ENCODE measurements at regions not wholly inside any gene's neighbourhood (a gene's known extent, or its start where the extent isn't known, plus 50 kb on each side); places are given as distances from the start of the nearest gene placed in this dataset.
"Not testable (repeated sequence)": the region's sequence is repeated elsewhere in the genome, so short reads cannot be mapped to it uniquely, and the experiment has no call there.

DNA sequence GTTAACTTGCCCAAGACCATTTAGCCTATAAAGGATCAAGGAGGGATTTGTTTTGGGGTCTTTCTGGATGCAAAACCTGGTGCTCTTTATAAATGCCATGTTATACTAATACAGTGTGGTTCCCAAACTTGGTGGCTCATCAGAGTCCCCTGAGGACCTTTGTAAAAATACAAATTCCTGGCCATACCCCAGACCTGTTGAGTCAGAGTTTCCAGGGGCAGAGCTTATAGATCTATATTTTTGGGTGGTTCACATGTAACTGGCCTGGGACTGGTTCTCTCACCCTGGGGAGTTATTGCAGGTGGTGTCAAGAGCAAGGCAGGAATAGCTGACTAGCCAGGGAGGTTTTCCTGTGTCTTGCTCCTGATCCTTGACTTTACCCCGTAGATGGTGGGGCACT, 136.9 kb upstream of the HNRNPU start:
- Histone ChIP-seq H3K4me3 (ENCODE audit: low read depth, low read length) (no peak overlapping the region), H3K4me1 (no peaks in the 10 kb centered on the region), H3K9me3 (no peaks in the 10 kb centered on the region), H3K36me3 (ENCODE audit: control insufficient read depth, insufficient read depth, low read length) (no peaks in the 10 kb centered on the region), H3K27me3 (replicated peaks; ENCODE audit: control insufficient read depth, insufficient read depth, low read length) (no peaks in the 10 kb centered on the region)
- intact Hi-C loops (cut with micrococcal nuclease; ENCODE audit: unreplicated experiment), result no loop called here
- peaks cover 6% of the 10 kb centered on the region for H3K36me3 Mint-ChIP-seq (ENCODE audit: insufficient read depth, unreplicated experiment)
- H3K27me3 Mint-ChIP-seq (ENCODE audit: insufficient read depth, unreplicated experiment), result no peaks in the 10 kb centered on the region
- BruUV-seq (replicated peaks), result no TSS peak
- no peak overlapping the region for H3K27ac Mint-ChIP-seq (ENCODE audit: unreplicated experiment)
- no peak for DNase-seq
- ChIA-PET POLR2A (no interaction called here), CTCF (no interaction called here)
- TF ChIP-seq, protein P1, sequence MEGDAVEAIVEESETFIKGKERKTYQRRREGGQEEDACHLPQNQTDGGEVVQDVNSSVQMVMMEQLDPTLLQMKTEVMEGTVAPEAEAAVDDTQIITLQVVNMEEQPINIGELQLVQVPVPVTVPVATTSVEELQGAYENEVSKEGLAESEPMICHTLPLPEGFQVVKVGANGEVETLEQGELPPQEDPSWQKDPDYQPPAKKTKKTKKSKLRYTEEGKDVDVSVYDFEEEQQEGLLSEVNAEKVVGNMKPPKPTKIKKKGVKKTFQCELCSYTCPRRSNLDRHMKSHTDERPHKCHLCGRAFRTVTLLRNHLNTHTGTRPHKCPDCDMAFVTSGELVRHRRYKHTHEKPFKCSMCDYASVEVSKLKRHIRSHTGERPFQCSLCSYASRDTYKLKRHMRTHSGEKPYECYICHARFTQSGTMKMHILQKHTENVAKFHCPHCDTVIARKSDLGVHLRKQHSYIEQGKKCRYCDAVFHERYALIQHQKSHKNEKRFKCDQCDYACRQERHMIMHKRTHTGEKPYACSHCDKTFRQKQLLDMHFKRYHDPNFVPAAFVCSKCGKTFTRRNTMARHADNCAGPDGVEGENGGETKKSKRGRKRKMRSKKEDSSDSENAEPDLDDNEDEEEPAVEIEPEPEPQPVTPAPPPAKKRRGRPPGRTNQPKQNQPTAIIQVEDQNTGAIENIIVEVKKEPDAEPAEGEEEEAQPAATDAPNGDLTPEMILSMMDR (IDR thresholded peaks at IDR 0.05; ENCODE audit: insufficient read depth in 1 of 2, low read depth in 1 of 2, low read length in 1 of 2, severe bottlenecking in 1 of 2, unreplicated experiment in 1 of 2), result no peak
- H3K4me3 Mint-ChIP-seq (ENCODE audit: unreplicated experiment), result no peak overlapping the region
- H3K4me1 Mint-ChIP-seq (ENCODE audit: low read depth, unreplicated experiment), result peaks cover 13% of the 10 kb centered on the region
- no peaks in the 10 kb centered on the region for H3K9me3 Mint-ChIP-seq (ENCODE audit: unreplicated experiment)

DNA sequence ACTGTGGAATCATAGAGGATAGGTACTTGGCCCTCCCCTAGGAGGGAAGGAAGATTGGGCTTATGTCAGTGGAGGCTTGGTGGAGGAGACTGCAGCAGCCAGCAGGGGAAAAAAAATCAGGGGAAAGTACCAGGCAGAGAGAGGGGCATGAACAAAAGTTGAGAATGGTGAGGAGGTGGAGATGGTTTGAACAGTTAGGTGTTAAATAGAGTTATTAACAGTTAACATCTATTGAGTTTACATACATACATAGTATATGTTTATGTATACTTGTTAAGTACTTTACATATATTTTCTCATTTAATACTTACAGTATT, 136.5 kb upstream of the HNRNPU start:
- DNase-seq, result no peak
- Histone ChIP-seq H3K36me3 (ENCODE audit: control insufficient read depth, insufficient read depth, low read length) (no peaks in the 10 kb centered on the region), H3K9me3 (no peaks in the 10 kb centered on the region), H3K4me3 (ENCODE audit: low read depth, low read length) (no peak overlapping the region), H3K4me1 (no peaks in the 10 kb centered on the region), H3K27me3 (replicated peaks; ENCODE audit: control insufficient read depth, insufficient read depth, low read length) (no peaks in the 10 kb centered on the region)
- H3K4me3 Mint-ChIP-seq (ENCODE audit: unreplicated experiment), result no peak overlapping the region
- BruUV-seq (replicated peaks), result no TSS peak
- POLR2A ChIA-PET, result no interaction called here
- H3K4me1 Mint-ChIP-seq (ENCODE audit: low read depth, unreplicated experiment), result peaks cover 11% of the 10 kb centered on the region
- TF ChIP-seq, protein P1 (IDR thresholded peaks at IDR 0.05; ENCODE audit: insufficient read depth in 1 of 2, low read depth in 1 of 2, low read length in 1 of 2, severe bottlenecking in 1 of 2, unreplicated experiment in 1 of 2), result no peak
- intact Hi-C loops (cut with micrococcal nuclease; ENCODE audit: unreplicated experiment), result no loop called here
- H3K27ac Mint-ChIP-seq (ENCODE audit: unreplicated experiment), result no peak overlapping the region
- H3K36me3 Mint-ChIP-seq (ENCODE audit: insufficient read depth, unreplicated experiment), result peaks cover 6% of the 10 kb centered on the region
- CTCF ChIA-PET, result no interaction called here
- no peaks in the 10 kb centered on the region for H3K27me3 Mint-ChIP-seq (ENCODE audit: insufficient read depth, unreplicated experiment)
- H3K9me3 Mint-ChIP-seq (ENCODE audit: unreplicated experiment), result no peaks in the 10 kb centered on the region

DNA sequence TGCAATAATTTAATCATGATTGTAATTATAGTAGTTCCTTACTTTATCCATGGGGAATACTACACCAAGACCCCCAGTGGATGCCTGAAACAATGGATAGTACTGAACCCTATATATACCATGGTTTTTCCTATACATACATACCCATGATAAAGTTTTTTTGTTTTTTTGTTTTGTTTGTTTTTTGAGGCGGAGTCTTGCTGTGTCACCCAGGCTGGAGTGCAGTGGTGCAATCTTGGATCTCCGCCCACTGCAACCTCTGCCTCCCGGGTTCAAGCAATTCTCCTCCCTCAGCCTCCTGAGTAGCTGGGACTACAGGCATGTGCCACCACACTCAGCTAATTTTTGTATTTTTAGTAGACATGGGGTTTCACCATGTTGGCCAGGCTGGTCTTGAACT, 135.3 kb upstream of the HNRNPU start:
- intact Hi-C loops (cut with micrococcal nuclease; ENCODE audit: unreplicated experiment), result not testable (repeated sequence)

DNA sequence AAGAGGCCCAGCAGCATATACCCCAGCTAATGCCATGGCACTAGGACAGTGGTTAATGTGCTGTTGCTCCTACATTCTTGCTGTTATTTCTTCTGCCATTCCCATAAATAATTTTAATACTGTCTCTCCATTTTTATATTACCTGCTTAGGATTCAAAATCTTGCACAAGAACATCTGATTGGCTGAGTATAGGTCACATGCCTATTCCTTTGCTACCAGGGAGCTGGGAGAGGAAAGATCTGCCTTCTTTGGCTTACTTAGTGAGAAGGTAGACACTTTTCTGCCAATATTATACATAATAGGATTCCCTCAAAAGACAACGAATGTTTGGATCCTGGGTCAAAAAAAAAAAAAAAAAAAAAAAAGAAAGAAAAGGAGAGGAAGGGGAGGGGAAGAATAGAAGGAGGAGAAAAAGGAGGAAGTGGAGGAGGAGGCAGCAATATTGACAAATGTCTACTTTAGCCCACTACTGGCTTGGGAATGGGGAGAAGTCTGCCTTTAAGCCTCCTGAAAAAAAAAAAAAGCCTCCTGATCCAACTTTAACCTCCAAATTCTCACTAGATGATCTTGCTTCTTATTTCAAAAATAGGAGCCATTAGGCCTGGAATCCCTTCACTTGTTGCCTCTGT, 134.5 kb upstream of the HNRNPU start:
- H3K9me3 Mint-ChIP-seq (ENCODE audit: unreplicated experiment), result no peaks in the 10 kb centered on the region
- TF ChIP-seq, protein P1 (IDR thresholded peaks at IDR 0.05; ENCODE audit: insufficient read depth in 1 of 2, low read depth in 1 of 2, low read length in 1 of 2, severe bottlenecking in 1 of 2, unreplicated experiment in 1 of 2), result no peak
- H3K27ac Mint-ChIP-seq (ENCODE audit: unreplicated experiment), result no peak overlapping the region
- ChIA-PET CTCF (interaction anchor here (0.6 kb wide), 1 partner anchor 15 kb away, joined by 4 read pairs; no protein-coding TSS in a partner anchor), POLR2A (no interaction called here)
- no TSS peak for BruUV-seq (replicated peaks)
- H3K36me3 Mint-ChIP-seq (ENCODE audit: insufficient read depth, unreplicated experiment), result peaks cover 6% of the 10 kb centered on the region
- DNase-seq, result no peak
- intact Hi-C loops (cut with micrococcal nuclease; ENCODE audit: unreplicated experiment), result no loop called here
- Histone ChIP-seq H3K4me3 (ENCODE audit: low read depth, low read length) (no peak overlapping the region), H3K36me3 (ENCODE audit: control insufficient read depth, insufficient read depth, low read length) (no peaks in the 10 kb centered on the region), H3K4me1 (no peaks in the 10 kb centered on the region), H3K27me3 (replicated peaks; ENCODE audit: control insufficient read depth, insufficient read depth, low read length) (no peaks in the 10 kb centered on the region), H3K9me3 (no peaks in the 10 kb centered on the region)
- H3K4me1 Mint-ChIP-seq (ENCODE audit: low read depth, unreplicated experiment), result peaks cover 6% of the 10 kb centered on the region
- no peaks in the 10 kb centered on the region for H3K27me3 Mint-ChIP-seq (ENCODE audit: insufficient read depth, unreplicated experiment)
- H3K4me3 Mint-ChIP-seq (ENCODE audit: unreplicated experiment), result no peak overlapping the region

More for the DNA sequence above, 135.3 kb upstream of the HNRNPU start:
- H3K27me3 Mint-ChIP-seq (ENCODE audit: insufficient read depth, unreplicated experiment); POLR2A ChIA-PET; H3K36me3 Mint-ChIP-seq (ENCODE audit: insufficient read depth, unreplicated experiment); H3K9me3 Mint-ChIP-seq (ENCODE audit: unreplicated experiment); DNase-seq; H3K27me3 ChIP-seq (replicated peaks; ENCODE audit: control insufficient read depth, insufficient read depth, low read length); H3K4me3 ChIP-seq (ENCODE audit: low read depth, low read length); H3K36me3 ChIP-seq (ENCODE audit: control insufficient read depth, insufficient read depth, low read length); H3K9me3 ChIP-seq; H3K27ac Mint-ChIP-seq (ENCODE audit: unreplicated experiment); BruUV-seq (replicated peaks); H3K4me1 Mint-ChIP-seq (ENCODE audit: low read depth, unreplicated experiment); H3K4me3 Mint-ChIP-seq (ENCODE audit: unreplicated experiment); CTCF ChIA-PET; H3K4me1 ChIP-seq: not testable (repeated sequence)
